ENCODE measurements at regions not wholly inside any gene's neighbourhood (a gene's known extent, or its start where the extent isn't known, plus 50 kb on each side); places are given as distances from the start of the nearest gene placed in this dataset.

DNA sequence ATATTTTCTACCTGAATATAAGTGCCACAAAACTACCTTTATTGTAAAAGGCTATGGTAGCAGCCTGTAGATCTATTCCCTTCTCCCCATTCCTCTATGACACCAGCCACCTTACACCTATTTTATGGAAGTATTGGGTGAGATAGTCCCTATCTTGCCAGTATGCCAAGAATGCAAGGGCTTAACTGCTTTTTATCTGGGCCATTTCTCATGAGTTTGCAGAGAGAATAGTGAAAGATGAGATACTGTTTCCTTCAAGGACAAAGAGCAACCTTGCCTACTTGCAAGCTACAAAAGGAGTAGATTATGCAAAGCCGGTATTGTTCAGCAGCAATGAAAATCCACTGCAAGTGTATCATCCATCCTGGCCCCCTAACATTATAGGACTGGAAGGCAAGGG is 1775.6 kb upstream of the SEL1L start:
- H3K4me3 Mint-ChIP-seq = no peak overlapping the region
- H3K4me1 Mint-ChIP-seq (ENCODE audit: low read depth) = no peaks in the 10 kb centered on the region
- intact Hi-C loops (cut with micrococcal nuclease) = no loop called here
- H3K27ac Mint-ChIP-seq = no peak overlapping the region
- no peaks in the 10 kb centered on the region for H3K27me3 Mint-ChIP-seq (ENCODE audit: low read depth)
- H3K9me3 Mint-ChIP-seq = peaks cover 11% of the 10 kb centered on the region
- H3K36me3 Mint-ChIP-seq (ENCODE audit: low read depth) = no peaks in the 10 kb centered on the region
- CTCF ChIA-PET = no interaction called here
- DNase-seq = no peak

DNA sequence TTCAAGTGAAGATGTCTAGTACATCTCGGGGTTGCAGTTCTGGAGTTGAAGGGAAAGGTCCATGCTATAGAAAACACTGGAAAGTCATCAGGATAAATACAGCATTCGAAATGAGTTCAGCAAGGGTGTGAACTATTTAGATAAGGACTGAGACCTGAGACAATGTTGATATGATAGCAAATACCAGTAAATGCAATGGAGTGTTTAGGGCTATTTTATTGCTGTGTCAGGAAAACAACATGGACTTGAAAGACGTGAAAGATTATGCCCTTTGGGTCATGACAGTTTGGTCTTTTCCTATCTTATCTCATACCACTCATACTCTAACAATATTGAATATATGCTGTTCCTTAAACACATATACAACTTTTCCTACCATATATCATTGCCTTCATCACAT is 1776.2 kb upstream of the SEL1L start:
- H3K27ac Mint-ChIP-seq = no peak overlapping the region
- no peak overlapping the region for H3K4me3 Mint-ChIP-seq
- CTCF ChIA-PET = no interaction called here
- H3K9me3 Mint-ChIP-seq = peaks cover 11% of the 10 kb centered on the region
- no peaks in the 10 kb centered on the region for H3K36me3 Mint-ChIP-seq (ENCODE audit: low read depth)
- intact Hi-C loops (cut with micrococcal nuclease) = no loop called here
- no peak for DNase-seq
- H3K4me1 Mint-ChIP-seq (ENCODE audit: low read depth) = no peaks in the 10 kb centered on the region
- H3K27me3 Mint-ChIP-seq (ENCODE audit: low read depth) = no peaks in the 10 kb centered on the region

DNA sequence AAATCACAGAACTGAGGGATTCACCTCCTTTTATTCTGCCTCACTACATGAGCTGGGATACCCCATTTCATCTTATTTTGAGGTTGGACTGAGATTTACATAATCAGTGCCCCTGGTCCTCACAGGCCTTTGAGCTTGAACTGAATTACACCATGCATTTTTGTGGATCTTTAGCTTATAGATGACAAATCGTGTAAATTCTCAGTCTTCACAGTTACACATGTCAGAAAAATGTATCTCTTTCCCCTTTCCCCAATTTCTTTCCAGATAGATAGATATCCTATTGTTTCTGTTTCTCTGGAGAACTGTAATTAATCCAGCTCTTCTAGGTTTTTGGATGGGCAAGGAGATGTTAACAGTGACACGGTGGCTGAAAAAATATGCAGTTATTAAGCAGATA is 1778.9 kb upstream of the SEL1L start:
- DNase-seq = no peak
- intact Hi-C loops (cut with micrococcal nuclease) = no loop called here
- no peaks in the 10 kb centered on the region for H3K36me3 Mint-ChIP-seq (ENCODE audit: low read depth)
- H3K4me3 Mint-ChIP-seq = no peak overlapping the region
- no peaks in the 10 kb centered on the region for H3K27me3 Mint-ChIP-seq (ENCODE audit: low read depth)
- H3K9me3 Mint-ChIP-seq = peaks cover 10% of the 10 kb centered on the region
- H3K27ac Mint-ChIP-seq = no peak overlapping the region
- no peaks in the 10 kb centered on the region for H3K4me1 Mint-ChIP-seq (ENCODE audit: low read depth)
- CTCF ChIA-PET = no interaction called here

DNA sequence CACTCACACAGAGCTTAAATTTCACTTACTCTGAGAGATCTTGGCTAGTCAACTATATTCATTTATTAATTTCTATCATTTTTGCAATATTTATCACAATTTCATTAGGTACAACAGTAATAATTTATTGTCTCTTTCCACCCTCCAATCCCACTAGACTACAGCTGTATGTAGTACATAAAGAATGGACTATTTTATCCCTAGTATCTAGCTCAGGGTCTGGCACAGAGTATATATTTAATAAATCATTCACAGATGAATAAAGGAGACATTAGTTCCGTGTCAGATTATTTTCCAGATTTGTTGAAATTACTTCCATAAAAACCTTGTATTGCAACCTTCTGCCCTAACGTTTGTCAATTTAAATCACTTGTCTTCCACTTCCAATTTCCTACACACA is 1781.1 kb upstream of the SEL1L start:
- no peak for DNase-seq
- peaks cover 9% of the 10 kb centered on the region for H3K9me3 Mint-ChIP-seq
- no peaks in the 10 kb centered on the region for H3K36me3 Mint-ChIP-seq (ENCODE audit: low read depth)
- no peak overlapping the region for H3K27ac Mint-ChIP-seq
- CTCF ChIA-PET = no interaction called here
- no peak overlapping the region for H3K4me3 Mint-ChIP-seq
- H3K4me1 Mint-ChIP-seq (ENCODE audit: low read depth) = no peaks in the 10 kb centered on the region
- no peaks in the 10 kb centered on the region for H3K27me3 Mint-ChIP-seq (ENCODE audit: low read depth)
- intact Hi-C loops (cut with micrococcal nuclease) = no loop called here

GRCh38 chr14:83316356-83316755 is 1782.7 kb upstream of the SEL1L start:
- no peak overlapping the region for H3K4me3 Mint-ChIP-seq
- CTCF ChIA-PET = no interaction called here
- H3K36me3 Mint-ChIP-seq (ENCODE audit: low read depth) = no peaks in the 10 kb centered on the region
- no peaks in the 10 kb centered on the region for H3K4me1 Mint-ChIP-seq (ENCODE audit: low read depth)
- no peak for DNase-seq
- no peak overlapping the region for H3K27ac Mint-ChIP-seq
- peaks cover 5% of the 10 kb centered on the region for H3K9me3 Mint-ChIP-seq
- no peaks in the 10 kb centered on the region for H3K27me3 Mint-ChIP-seq (ENCODE audit: low read depth)
- intact Hi-C loops (cut with micrococcal nuclease) = no loop called here

DNA sequence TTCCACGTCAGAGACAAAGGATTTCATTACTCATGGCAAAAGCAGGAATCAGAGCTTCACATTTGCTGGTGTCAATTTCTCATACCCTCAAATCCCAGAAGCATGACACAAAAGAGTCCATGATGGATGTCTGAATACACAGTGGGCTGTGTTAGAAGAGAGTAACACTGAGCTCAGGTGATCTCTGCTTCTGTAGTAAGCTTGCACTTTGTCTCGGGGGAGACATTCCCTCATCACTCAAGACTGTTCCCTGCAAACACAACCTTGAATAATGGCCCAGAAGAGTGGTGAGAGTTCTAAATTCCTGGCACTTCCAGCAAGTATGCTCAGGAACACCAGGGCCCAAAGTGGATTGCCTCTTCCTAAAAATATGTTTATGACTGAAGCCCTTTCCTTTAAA is 1787.2 kb upstream of the SEL1L start:
- Mint-ChIP-seq H3K27me3 (ENCODE audit: low read depth) (no peaks in the 10 kb centered on the region), H3K36me3 (ENCODE audit: low read depth) (no peaks in the 10 kb centered on the region), H3K4me3 (no peak overlapping the region), H3K9me3 (peaks cover 2% of the 10 kb centered on the region), H3K27ac (no peak overlapping the region), H3K4me1 (ENCODE audit: low read depth) (no peaks in the 10 kb centered on the region)
- DNase-seq = no peak
- intact Hi-C loops (cut with micrococcal nuclease) = no loop called here
- CTCF ChIA-PET = no interaction called here

DNA sequence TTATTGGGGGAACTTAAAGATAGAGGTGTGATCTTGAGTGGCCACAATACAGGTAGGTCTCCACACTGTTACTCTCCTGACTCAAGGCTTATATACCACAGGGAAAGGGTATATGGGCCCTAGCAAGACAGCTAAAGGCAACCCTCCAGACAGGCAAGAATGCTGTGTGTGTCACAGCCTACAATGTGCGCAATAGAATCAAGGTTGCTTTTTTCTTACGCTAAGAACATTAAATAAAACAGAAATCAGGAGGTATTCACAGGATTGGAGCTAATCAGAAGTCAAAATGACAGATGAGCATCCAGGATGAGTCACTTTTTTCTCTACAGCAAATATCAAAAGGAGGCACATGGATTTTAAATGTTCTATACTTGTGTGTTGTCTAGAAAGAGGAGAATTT is 1797.9 kb upstream of the SEL1L start:
- CTCF ChIA-PET = no interaction called here
- no peaks in the 10 kb centered on the region for H3K9me3 Mint-ChIP-seq
- intact Hi-C loops (cut with micrococcal nuclease) = no loop called here
- H3K27me3 Mint-ChIP-seq (ENCODE audit: low read depth) = no peaks in the 10 kb centered on the region
- H3K27ac Mint-ChIP-seq = no peak overlapping the region
- DNase-seq = no peak
- H3K4me1 Mint-ChIP-seq (ENCODE audit: low read depth) = no peaks in the 10 kb centered on the region
- no peaks in the 10 kb centered on the region for H3K36me3 Mint-ChIP-seq (ENCODE audit: low read depth)
- H3K4me3 Mint-ChIP-seq = no peak overlapping the region

DNA sequence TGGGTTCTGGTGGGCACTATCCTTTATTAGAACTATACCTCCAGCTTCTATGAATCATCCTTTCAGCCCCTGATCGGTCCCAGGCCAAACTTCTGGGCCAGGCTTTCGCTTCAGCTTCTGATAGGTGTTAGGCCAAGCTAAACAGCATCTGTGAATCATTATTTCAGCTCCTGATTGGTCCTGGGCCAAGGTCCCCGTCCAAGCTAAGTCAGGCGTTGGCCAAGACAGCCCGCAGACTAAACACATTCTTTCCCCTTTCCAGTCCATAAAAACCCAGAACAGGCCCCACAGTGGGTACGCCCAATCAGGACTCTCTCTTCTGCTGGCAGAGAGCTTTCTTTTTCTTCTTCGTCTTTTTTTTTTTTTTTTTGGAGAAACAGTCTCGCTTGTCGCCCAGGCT is 1808.9 kb upstream of the SEL1L start:
- CTCF ChIA-PET = interaction anchor here (0.9 kb wide), 1 partner anchor 1033 kb away, joined by 3 read pairs; no protein-coding TSS in a partner anchor
- Mint-ChIP-seq H3K4me3 (no peak overlapping the region), H3K36me3 (ENCODE audit: low read depth) (no peaks in the 10 kb centered on the region), H3K4me1 (ENCODE audit: low read depth) (no peaks in the 10 kb centered on the region), H3K27ac (no peak overlapping the region), H3K27me3 (ENCODE audit: low read depth) (no peaks in the 10 kb centered on the region), H3K9me3 (peaks cover 13% of the 10 kb centered on the region)
- no peak for DNase-seq
- intact Hi-C loops (cut with micrococcal nuclease) = no loop called here

DNA sequence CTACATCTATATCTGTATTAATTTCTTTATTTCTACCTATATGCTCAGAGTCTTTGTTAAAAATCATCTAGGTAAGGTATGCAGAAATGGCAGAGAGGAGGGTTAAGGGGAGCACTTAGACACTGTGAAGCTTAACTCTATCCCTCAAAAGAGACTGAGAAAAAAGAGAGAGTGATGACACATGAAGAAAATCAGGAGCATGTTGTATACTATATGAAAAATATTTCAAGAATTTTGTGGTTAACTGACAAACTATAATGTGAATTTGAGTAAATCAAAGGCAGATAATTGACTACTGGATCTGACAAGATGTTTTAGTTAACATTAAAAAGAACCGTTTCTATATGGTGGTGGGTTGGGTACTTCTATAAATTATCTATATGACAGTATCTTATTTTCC is 1814.2 kb upstream of the SEL1L start:
- Mint-ChIP-seq H3K36me3 (ENCODE audit: low read depth) (no peaks in the 10 kb centered on the region), H3K4me1 (ENCODE audit: low read depth) (no peaks in the 10 kb centered on the region), H3K4me3 (no peak overlapping the region), H3K27me3 (ENCODE audit: low read depth) (no peaks in the 10 kb centered on the region), H3K9me3 (peaks cover 3% of the 10 kb centered on the region), H3K27ac (no peak overlapping the region)
- no peak for DNase-seq
- CTCF ChIA-PET = no interaction called here
- intact Hi-C loops (cut with micrococcal nuclease) = no loop called here

- Mint-ChIP-seq H3K36me3 (ENCODE audit: low read depth) (no peaks in the 10 kb centered on the region), H3K27me3 (ENCODE audit: low read depth) (no peaks in the 10 kb centered on the region), H3K4me3 (no peak overlapping the region), H3K27ac (no peak overlapping the region), H3K4me1 (ENCODE audit: low read depth) (no peaks in the 10 kb centered on the region), H3K9me3 (peaks cover 2% of the 10 kb centered on the region)
- no peak for DNase-seq
- CTCF ChIA-PET = no interaction called here
- intact Hi-C loops (cut with micrococcal nuclease) = no loop called here
Measured at GRCh38 chr14:83355609-83356008, 1822.0 kb upstream of the SEL1L start.

GRCh38 chr14:83356080-83356479 is 1822.4 kb upstream of the SEL1L start:
- intact Hi-C loops (cut with micrococcal nuclease) = no loop called here
- CTCF ChIA-PET = no interaction called here

DNA sequence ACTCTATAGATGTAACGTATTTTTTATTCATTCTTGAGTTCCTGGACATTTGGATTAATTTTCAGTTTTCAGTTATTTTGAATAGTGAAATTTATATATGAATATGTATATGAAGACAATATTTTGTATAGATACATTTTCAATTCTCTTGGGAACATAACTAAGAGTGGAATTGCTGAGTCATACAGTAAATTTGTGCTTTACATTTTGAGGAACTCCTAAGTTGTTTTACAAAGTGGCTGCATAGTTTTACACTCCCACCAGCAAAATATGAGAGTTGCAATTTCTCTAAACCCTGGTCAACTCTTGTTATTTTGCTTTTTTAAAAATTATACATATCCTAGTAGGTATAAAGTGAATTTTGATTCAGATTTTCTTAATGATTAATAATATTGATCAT is 1838.6 kb upstream of the SEL1L start:
- DNase-seq = no peak
- H3K4me3 Mint-ChIP-seq = no peak overlapping the region
- no peaks in the 10 kb centered on the region for H3K36me3 Mint-ChIP-seq (ENCODE audit: low read depth)
- no peak overlapping the region for H3K27ac Mint-ChIP-seq
- CTCF ChIA-PET = no interaction called here
- intact Hi-C loops (cut with micrococcal nuclease) = no loop called here
- no peaks in the 10 kb centered on the region for H3K27me3 Mint-ChIP-seq (ENCODE audit: low read depth)
- no peaks in the 10 kb centered on the region for H3K4me1 Mint-ChIP-seq (ENCODE audit: low read depth)
- H3K9me3 Mint-ChIP-seq = peaks cover 8% of the 10 kb centered on the region

More at GRCh38 chr14:83356080-83356479, 1822.4 kb upstream of the SEL1L start:
- H3K36me3 Mint-ChIP-seq (ENCODE audit: low read depth) = no peaks in the 10 kb centered on the region
- no peaks in the 10 kb centered on the region for H3K4me1 Mint-ChIP-seq (ENCODE audit: low read depth)
- H3K9me3 Mint-ChIP-seq = peaks cover 1% of the 10 kb centered on the region
- no peak overlapping the region for H3K4me3 Mint-ChIP-seq
- no peak for DNase-seq
- no peaks in the 10 kb centered on the region for H3K27me3 Mint-ChIP-seq (ENCODE audit: low read depth)
- no peak overlapping the region for H3K27ac Mint-ChIP-seq

DNA sequence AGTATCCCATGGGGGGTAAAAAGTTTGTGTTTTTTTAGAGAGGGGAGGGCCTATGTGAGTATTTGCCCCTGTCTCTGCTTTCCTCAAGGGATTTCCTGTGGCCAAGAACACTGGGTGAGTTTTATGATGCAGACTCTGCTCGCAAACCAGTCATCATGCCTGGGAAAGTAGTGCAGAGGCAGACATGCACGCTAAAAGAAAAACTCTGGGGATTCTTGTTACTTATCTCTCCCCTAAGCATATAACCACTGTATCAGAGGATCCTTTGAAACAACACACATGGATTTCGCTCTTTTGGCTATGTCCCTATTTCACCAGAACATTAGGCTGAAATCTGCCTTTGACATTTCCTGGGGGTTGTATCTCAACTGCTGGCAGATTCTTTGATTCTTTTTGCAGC is 1845.8 kb upstream of the SEL1L start:
- H3K36me3 Mint-ChIP-seq (ENCODE audit: low read depth) = no peaks in the 10 kb centered on the region
- CTCF ChIA-PET = no interaction called here
- no peak overlapping the region for H3K4me3 Mint-ChIP-seq

DNA sequence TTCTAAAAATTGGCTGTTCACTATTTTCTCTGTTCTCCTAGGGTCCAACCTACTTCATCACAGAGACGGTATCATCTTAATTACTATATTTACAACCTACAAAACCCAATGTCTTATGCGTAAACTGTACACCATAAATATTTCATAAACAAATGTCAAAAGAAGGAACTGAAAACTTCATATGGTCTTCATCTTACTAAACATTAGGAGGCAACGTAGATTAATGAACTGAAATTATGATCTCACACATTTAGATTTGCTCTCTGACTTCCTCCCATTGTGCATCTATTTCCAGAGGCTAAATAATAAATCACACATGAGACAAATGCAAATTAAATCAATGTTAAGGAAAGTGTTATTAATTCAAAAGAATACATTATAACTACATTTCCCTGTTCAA is 1850.6 kb upstream of the SEL1L start:
- CTCF ChIA-PET = no interaction called here
- intact Hi-C loops (cut with micrococcal nuclease) = no loop called here
- Mint-ChIP-seq H3K27me3 (ENCODE audit: low read depth) (no peaks in the 10 kb centered on the region), H3K4me1 (ENCODE audit: low read depth) (no peaks in the 10 kb centered on the region), H3K27ac (no peak overlapping the region), H3K9me3 (peaks cover 26% of the 10 kb centered on the region), H3K36me3 (ENCODE audit: low read depth) (no peaks in the 10 kb centered on the region), H3K4me3 (no peak overlapping the region)
- no peak for DNase-seq

More for the DNA sequence above, 1845.8 kb upstream of the SEL1L start:
- Mint-ChIP-seq H3K27ac (no peak overlapping the region), H3K9me3 (peaks cover 19% of the 10 kb centered on the region), H3K27me3 (ENCODE audit: low read depth) (no peaks in the 10 kb centered on the region), H3K4me1 (ENCODE audit: low read depth) (no peaks in the 10 kb centered on the region)
- DNase-seq = no peak
- intact Hi-C loops (cut with micrococcal nuclease) = no loop called here

Measured in activated naive CD4-positive, alpha-beta T cell treated with anti-CD3 and anti-CD28 coated beads for 36 hours (primary cell).